ENCODE measurements at regions not wholly inside any gene's neighbourhood (a gene's known extent, or its start where the extent isn't known, plus 50 kb on each side); places are given as distances from the start of the nearest gene placed in this dataset.

- no peak for TF ChIP-seq CTCF (IDR thresholded peaks at IDR 0.05; ENCODE audit: insufficient read depth, low read depth, low read length, missing control alignments)
- H3K4me3 ChIP-seq (ENCODE audit: low read depth, low read length) = no peak overlapping the region
- no peak for DNase-seq (ENCODE audit: low read depth)
Observed at GRCh38 chr5:175351126-175351525, 92.9 kb downstream of the DRD1 start.

GRCh38 chr5:175347931-175348330 is 96.1 kb downstream of the DRD1 start:
- no peak for TF ChIP-seq CTCF (IDR thresholded peaks at IDR 0.05; ENCODE audit: insufficient read depth, low read depth, low read length, missing control alignments)
- DNase-seq (ENCODE audit: low read depth) = no peak
- H3K4me3 ChIP-seq (ENCODE audit: low read depth, low read length) = no peak overlapping the region

GRCh38 chr5:175347027-175347426 is 97.0 kb downstream of the DRD1 start:
- no peak for DNase-seq (ENCODE audit: low read depth)
- no peak overlapping the region for H3K4me3 ChIP-seq (ENCODE audit: low read depth, low read length)

GRCh38 chr5:175344331-175345195 is 99.4 kb downstream of the DRD1 start:
- TF ChIP-seq CTCF (IDR thresholded peaks at IDR 0.05; ENCODE audit: insufficient read depth, low read depth, low read length, missing control alignments) = no peak
- H3K4me3 ChIP-seq (ENCODE audit: low read depth, low read length) = no peak overlapping the region
- DNase-seq (ENCODE audit: low read depth) = no peak

More at GRCh38 chr5:175347027-175347426, 97.0 kb downstream of the DRD1 start:
- no peak for TF ChIP-seq CTCF (IDR thresholded peaks at IDR 0.05; ENCODE audit: insufficient read depth, low read depth, low read length, missing control alignments)

- H3K4me3 ChIP-seq (ENCODE audit: low read depth, low read length) = no peak overlapping the region
- DNase-seq (ENCODE audit: low read depth) = no peak
- no peak for TF ChIP-seq CTCF (IDR thresholded peaks at IDR 0.05; ENCODE audit: insufficient read depth, low read depth, low read length, missing control alignments)
Observed at GRCh38 chr5:175343308-175343707, 100.7 kb downstream of the DRD1 start.

GRCh38 chr5:175340180-175340579 is 103.8 kb downstream of the DRD1 start:
- no peak for TF ChIP-seq CTCF (IDR thresholded peaks at IDR 0.05; ENCODE audit: insufficient read depth, low read depth, low read length, missing control alignments)
- no peak overlapping the region for H3K4me3 ChIP-seq (ENCODE audit: low read depth, low read length)
- DNase-seq (ENCODE audit: low read depth) = no peak

- no peak overlapping the region for H3K4me3 ChIP-seq (ENCODE audit: low read depth, low read length)
- no peak for DNase-seq (ENCODE audit: low read depth)
- no peak for TF ChIP-seq CTCF (IDR thresholded peaks at IDR 0.05; ENCODE audit: insufficient read depth, low read depth, low read length, missing control alignments)
Observed at GRCh38 chr5:175337680-175338079, 106.3 kb downstream of the DRD1 start.

All from GM12865 (cell line).